Mucosa of descending colon (tissue), 3 donors: ENCODE measurements at regions not wholly inside any gene's neighbourhood (a gene's known extent, or its start where the extent isn't known, plus 50 kb on each side); places are given as distances from the start of the nearest gene placed in this dataset.

Experiments
- ATAC-seq: fragments of 200-7000 bp; cut with Tn5 transposase; one replicate; pipeline ENCODE4 v1.9.1; 2020; ENCODE audit warnings: mild to moderate bottlenecking, moderate library complexity
- DNase-seq, 3 donors: peaks; one replicate each; pipeline ENCODE4 v3.0.0-alpha.2; 2020
- H3K36me3 ChIP-seq: fragments of 200-600 bp; one replicate; pipeline ENCODE4 v1.8.0; 2021; ENCODE audit warnings: low read depth, mild to moderate bottlenecking
- H3K4me1 ChIP-seq: fragments of 200-600 bp; one replicate; pipeline ENCODE4 v1.8.0; 2021; ENCODE audit warnings: low read depth, mild to moderate bottlenecking
- H3K4me3 ChIP-seq: fragments of 200-600 bp; one replicate; pipeline ENCODE4 v1.8.0; 2021; ENCODE audit warnings: mild to moderate bottlenecking
- H3K9me3 ChIP-seq: fragments of 200-600 bp; one replicate; pipeline ENCODE4 v1.8.0; 2021; ENCODE audit warnings: mild to moderate bottlenecking
- intact Hi-C, 2 donors: fragments of 100-400 bp; cut with DNase I in 1 of 2; cut with micrococcal nuclease in 1 of 2; formaldehyde crosslinking; loops; one replicate each; pipeline versions ENCODE4 v1.11.0 to v1.11.1; 2022; cut with DNase I, micrococcal nuclease
- TF ChIP-seq, protein P1 (sequence below): fragments of 200-600 bp; IDR thresholded peaks from one replicate; pipeline ENCODE4 v1.8.0; 2022; ENCODE audit warnings: antibody characterized with exemption, mild to moderate bottlenecking
- donor health status: DM: no; HTN: no; CAD: no; lungs with moderate emphysema.
- donor health status: DM: no; HTN: no; CAD: no.
- donor health status: DM: no; HTN: yes; CAD: no.

DNA sequence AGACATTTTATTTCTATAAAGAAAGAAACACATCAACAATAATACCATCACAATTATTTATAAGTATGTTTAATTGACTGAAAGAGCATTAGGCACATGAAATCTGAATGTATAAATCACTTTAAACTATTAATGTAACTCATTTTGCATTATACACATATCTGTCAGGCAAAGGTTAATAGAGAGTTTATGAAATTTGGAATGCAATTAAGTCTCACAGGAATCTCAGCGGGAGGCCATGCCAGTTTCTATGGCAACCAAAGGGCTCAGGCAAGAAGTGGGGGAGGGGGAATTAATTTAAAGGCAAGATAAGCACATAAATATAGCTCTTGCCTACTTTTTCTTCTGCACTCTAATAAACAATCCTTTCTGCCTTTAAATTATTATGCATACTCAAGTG lies 152.6 kb downstream of the SLC16A9 start:
- intact Hi-C loops: no loop called here
- ATAC-seq: no peak
- Histone ChIP-seq H3K9me3 (no peaks in the 10 kb centered on the region), H3K36me3 (no peaks in the 10 kb centered on the region), H3K4me1 (no peaks in the 10 kb centered on the region), H3K4me3 (no peak overlapping the region)
- no peak for DNase-seq
- TF ChIP-seq, protein P1, sequence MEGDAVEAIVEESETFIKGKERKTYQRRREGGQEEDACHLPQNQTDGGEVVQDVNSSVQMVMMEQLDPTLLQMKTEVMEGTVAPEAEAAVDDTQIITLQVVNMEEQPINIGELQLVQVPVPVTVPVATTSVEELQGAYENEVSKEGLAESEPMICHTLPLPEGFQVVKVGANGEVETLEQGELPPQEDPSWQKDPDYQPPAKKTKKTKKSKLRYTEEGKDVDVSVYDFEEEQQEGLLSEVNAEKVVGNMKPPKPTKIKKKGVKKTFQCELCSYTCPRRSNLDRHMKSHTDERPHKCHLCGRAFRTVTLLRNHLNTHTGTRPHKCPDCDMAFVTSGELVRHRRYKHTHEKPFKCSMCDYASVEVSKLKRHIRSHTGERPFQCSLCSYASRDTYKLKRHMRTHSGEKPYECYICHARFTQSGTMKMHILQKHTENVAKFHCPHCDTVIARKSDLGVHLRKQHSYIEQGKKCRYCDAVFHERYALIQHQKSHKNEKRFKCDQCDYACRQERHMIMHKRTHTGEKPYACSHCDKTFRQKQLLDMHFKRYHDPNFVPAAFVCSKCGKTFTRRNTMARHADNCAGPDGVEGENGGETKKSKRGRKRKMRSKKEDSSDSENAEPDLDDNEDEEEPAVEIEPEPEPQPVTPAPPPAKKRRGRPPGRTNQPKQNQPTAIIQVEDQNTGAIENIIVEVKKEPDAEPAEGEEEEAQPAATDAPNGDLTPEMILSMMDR: no peak

DNA sequence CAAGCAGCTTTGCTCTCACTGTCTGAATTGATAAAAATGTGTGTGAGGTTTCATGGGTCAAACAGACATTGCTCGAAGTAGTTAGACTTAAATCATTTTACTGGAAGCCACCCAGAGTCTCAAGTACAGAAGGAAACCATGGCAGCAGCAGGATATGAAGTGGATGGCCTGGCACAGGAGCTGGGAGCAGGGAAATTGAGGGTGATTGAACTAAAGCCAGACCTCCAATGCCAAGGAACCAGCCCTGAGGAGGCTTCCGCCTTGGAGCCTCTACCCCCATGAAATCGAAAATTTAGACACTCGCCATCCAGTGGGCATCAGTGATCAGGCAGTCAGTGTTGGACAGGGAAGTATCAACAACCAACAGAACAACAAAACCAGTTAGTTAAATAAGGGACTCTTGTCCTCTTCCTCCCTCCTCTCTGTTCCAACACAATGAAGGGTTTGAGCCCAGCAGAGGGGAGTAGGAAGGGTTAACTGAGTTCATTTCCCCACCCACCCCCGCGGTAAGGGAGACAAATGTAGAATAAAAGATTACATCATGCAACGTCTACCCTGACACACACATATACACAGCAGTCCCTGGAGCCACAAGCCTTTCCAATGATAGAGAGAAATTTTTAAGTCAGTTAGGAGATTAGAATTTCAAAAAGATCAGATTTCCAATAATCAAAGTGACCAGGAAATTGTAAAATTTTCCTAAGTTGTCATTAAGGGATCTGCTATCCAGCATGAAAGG lies 156.3 kb downstream of the SLC16A9 start:
- Histone ChIP-seq H3K4me3 (no peak overlapping the region), H3K36me3 (no peaks in the 10 kb centered on the region), H3K4me1 (no peaks in the 10 kb centered on the region), H3K9me3 (no peaks in the 10 kb centered on the region)
- intact Hi-C loops: no loop called here
- TF ChIP-seq, protein P1: no peak
- DNase-seq (no peak), ATAC-seq (no peak)

DNA sequence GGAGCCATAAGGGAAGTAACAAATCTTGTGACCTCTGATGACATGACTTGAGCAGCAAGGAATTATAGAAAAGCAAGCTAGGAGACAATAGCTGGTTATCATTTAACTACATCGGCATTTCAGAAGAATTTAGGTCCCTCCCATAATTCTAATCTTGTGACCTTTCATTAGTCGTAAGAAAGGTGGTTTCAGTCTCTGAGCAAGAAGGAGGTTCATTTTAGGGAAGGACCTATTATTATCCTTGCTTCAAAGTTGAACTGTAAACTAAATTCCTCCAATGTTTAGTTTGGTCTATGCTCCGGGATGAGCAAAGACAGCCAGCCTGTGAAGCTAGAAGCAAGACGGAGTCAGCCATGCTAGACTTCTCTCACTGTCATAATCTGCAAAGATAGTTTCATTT lies 159.6 kb downstream of the SLC16A9 start:
- ATAC-seq: no peak
- Histone ChIP-seq H3K36me3 (no peaks in the 10 kb centered on the region), H3K4me1 (no peaks in the 10 kb centered on the region), H3K9me3 (no peaks in the 10 kb centered on the region), H3K4me3 (no peak overlapping the region)
- intact Hi-C loops: no loop called here
- no peak for DNase-seq
- TF ChIP-seq, protein P1: no peak

DNA sequence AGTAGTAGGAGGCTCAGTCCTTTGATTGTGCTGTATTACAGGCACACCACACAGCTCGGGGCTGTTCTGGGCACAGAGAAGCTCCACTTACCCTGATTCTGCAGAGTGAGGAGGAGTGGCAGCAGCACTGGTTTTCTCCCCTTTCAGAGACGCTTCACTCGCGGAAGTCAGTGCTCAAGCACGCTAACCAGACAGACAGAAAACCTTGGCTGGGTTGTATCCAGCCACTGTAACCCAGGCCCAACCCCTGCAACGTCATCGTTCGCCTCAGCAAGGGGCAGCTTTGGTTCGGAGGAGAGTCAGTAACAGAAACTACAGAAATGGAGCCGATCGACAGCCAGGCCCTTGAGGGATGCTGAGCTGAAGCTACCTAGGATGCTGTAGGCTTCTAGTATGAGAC lies 171.0 kb downstream of the SLC16A9 start:
- Histone ChIP-seq H3K9me3 (no peaks in the 10 kb centered on the region), H3K4me3 (no peak overlapping the region), H3K4me1 (no peaks in the 10 kb centered on the region), H3K36me3 (no peaks in the 10 kb centered on the region)
- TF ChIP-seq, protein P1: no peak
- ATAC-seq (no peak), DNase-seq (no peak)
- intact Hi-C loops: no loop called here

DNA sequence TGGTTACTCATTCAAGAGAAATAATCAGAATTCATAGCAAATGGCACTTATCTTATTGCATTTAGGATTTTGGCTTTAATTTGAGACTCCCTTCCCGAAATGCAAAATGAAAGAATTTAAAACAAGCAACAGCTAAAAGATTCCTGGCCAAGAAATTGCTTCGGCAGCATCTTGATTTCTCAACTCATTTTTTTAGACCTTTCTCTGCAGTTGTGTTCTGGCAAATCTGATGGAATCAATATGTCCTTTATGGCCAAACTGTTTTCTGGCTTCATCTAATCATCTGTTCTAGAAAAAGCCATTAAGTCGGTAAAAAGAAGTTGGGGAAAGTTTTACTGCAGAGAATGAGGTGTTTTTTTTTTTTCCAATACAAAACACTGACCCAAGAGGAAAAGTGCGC lies 172.1 kb downstream of the SLC16A9 start:
- H3K4me3 ChIP-seq: no peak overlapping the region
- H3K4me1 ChIP-seq: no peaks in the 10 kb centered on the region
- no peaks in the 10 kb centered on the region for H3K36me3 ChIP-seq
- ATAC-seq (no peak), DNase-seq (no peak)
- H3K9me3 ChIP-seq: no peaks in the 10 kb centered on the region
- intact Hi-C loops: no loop called here
- TF ChIP-seq, protein P1: no peak
